NT2/D1 (cell line): ENCODE measurements at regions not wholly inside any gene's neighbourhood (a gene's known extent, or its start where the extent isn't known, plus 50 kb on each side); places are given as distances from the start of the nearest gene placed in this dataset.

Experiments
- SUZ12 ChIP-seq: IDR thresholded peaks from 2 replicates; pipeline ENCODE4 v1.6.1; 2011; ENCODE audit not compliant: insufficient read length, insufficient read depth; ENCODE audit errors: extremely low read depth
- YY1 ChIP-seq: IDR thresholded peaks from 2 replicates; pipeline ENCODE4 v1.6.1; 2011; ENCODE audit not compliant: insufficient read length, insufficient read depth
- ZNF274 ChIP-seq: IDR thresholded peaks from 2 replicates; pipeline ENCODE4 v1.6.1; 2011; ENCODE audit warnings: mild to moderate bottlenecking, low read depth, low read length

DNA sequence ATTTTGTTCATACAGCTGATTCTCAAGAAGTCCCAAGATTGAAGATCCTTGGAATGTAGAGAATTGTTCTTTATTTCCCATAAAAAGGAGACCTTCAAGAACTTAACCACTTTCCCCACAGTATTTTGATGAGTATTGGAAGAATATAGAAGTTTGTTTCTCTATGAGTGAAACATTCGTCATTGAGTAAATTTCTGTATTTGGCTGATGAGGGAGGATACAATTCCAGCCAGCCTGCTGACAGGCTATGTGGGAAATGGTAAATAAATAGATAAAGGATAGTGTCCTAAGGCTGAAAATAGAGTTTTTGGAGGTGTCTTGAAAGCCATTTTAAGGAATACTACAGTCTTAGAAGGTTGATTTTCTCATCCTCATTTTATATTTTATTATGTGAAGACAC lies 1076.1 kb downstream of the ROBO2 start:
- TF ChIP-seq ZNF274 (no peak), YY1 (no peak), SUZ12 (no peak)
